SK-N-SH (cell line): ENCODE measurements at regions not wholly inside any gene's neighbourhood (a gene's known extent, or its start where the extent isn't known, plus 50 kb on each side); places are given as distances from the start of the nearest gene placed in this dataset.
"Not testable (repeated sequence)": the region's sequence is repeated elsewhere in the genome, so short reads cannot be mapped to it uniquely, and the experiment has no call there.

Experiments used
- CTCF ChIA-PET: fragments of 300-600, 350-600 bp; formaldehyde crosslinking; extraction: SDS; loops from one replicate; lab custom pipeline; 2021; lab: Yijun Ruan, JAX
- POLR2A ChIA-PET: fragments of 350-600 bp; sonication (Branson Sonifier 250); formaldehyde crosslinking; extraction: SDS; loops from one replicate; lab custom pipeline; 2020; ENCODE audit warnings: antibody characterized with exemption, inconsistent platforms; lab: Yijun Ruan, JAX
- DNase-seq: peaks from one replicate; pipeline ENCODE4 v3.0.0; 2012
- H2AFZ ChIP-seq: fragments of 200-600 bp; sonication (generic); 2 replicates; pipeline ENCODE4 v1.8.1; 2016; ENCODE audit warnings: antibody characterized with exemption, mild to moderate bottlenecking, low read depth
- H3F3A ChIP-seq: fragments of 200-600 bp; sonication (generic); replicated peaks from 2 replicates; pipeline ENCODE3; 2016; ENCODE audit warnings: antibody characterized with exemption, mild to moderate bottlenecking; ENCODE audit not compliant: insufficient read depth
- H3K27ac ChIP-seq, 2 experiments: fragments of 200-500 bp in 1 of 2; fragments of 200-600 bp in 1 of 2; sonication (Bioruptor generic) in 1 of 2; sonication (generic), shearing (Covaris generic) in 1 of 2; 2 replicates each; pipeline versions ENCODE4 v1.5.1 to v1.6.1; 2014 to 2016; ENCODE audit warnings: low read depth in 2 of 2, inconsistent platforms in 1 of 2, low read length in 1 of 2, mild to moderate bottlenecking in 1 of 2, mixed read lengths in 1 of 2
- H3K27me3 ChIP-seq: fragments of 200-600 bp; sonication (generic), shearing (Covaris generic); 2 replicates; pipeline ENCODE4 v1.6.1; 2016; ENCODE audit warnings: mixed run types; ENCODE audit not compliant: insufficient read depth
- H3K36me3 ChIP-seq, 2 experiments: fragments of 200-500 bp in 1 of 2; fragments of 200-600 bp in 1 of 2; sonication (Bioruptor generic) in 1 of 2; sonication (generic) in 1 of 2; replicated peaks in 1 of 2; 2 replicates each; pipeline versions ENCODE3 to v1.5.1; 2014 to 2016; ENCODE audit warnings: low read length in 1 of 2, mild to moderate bottlenecking in 1 of 2; ENCODE audit not compliant: insufficient read depth in 2 of 2, control insufficient read depth in 1 of 2
- H3K4me1 ChIP-seq, 2 experiments: fragments of 200-500 bp in 1 of 2; fragments of 200-600 bp in 1 of 2; sonication (Bioruptor generic) in 1 of 2; sonication (generic), shearing (Covaris generic) in 1 of 2; 2 replicates each; pipeline versions ENCODE4 v1.5.1 to v1.6.1; 2014 to 2016; ENCODE audit warnings: low read depth in 1 of 2, low read length in 1 of 2, mixed run types in 1 of 2; ENCODE audit not compliant: insufficient read depth in 2 of 2, control insufficient read depth in 1 of 2
- H3K4me2 ChIP-seq: fragments of 200-600 bp; sonication (generic), shearing (Covaris generic); 2 replicates; pipeline ENCODE4 v1.6.1; 2017; ENCODE audit warnings: mixed run types
- H3K4me3 ChIP-seq, 2 experiments: fragments of 200-500 bp in 1 of 2; fragments of 200-600 bp in 1 of 2; sonication (Bioruptor generic) in 1 of 2; sonication (generic), shearing (Covaris generic) in 1 of 2; 2 replicates each; pipeline versions ENCODE4 v1.5.1 to v1.8.1; 2014 to 2016; ENCODE audit warnings: low read depth in 2 of 2, inconsistent platforms in 1 of 2, low read length in 1 of 2, mild to moderate bottlenecking in 1 of 2, mixed read lengths in 1 of 2, moderate library complexity in 1 of 2
- H3K79me2 ChIP-seq: fragments of 200-600 bp; sonication (generic); 2 replicates; pipeline ENCODE4 v1.8.1; 2017; ENCODE audit warnings: mild to moderate bottlenecking; ENCODE audit not compliant: insufficient read depth
- H3K9ac ChIP-seq: fragments of 200-600 bp; sonication (generic); 2 replicates; pipeline ENCODE4 v1.6.1; 2017; ENCODE audit warnings: mixed run types
- H3K9me2 ChIP-seq: fragments of 200-600 bp; sonication (generic); 2 replicates; pipeline ENCODE4 v1.6.1; 2017; ENCODE audit warnings: mixed run types
- H3K9me3 ChIP-seq: fragments of 200-600 bp; sonication (generic); 2 replicates; pipeline ENCODE4 v1.6.1; 2017; ENCODE audit warnings: mixed run types, mild to moderate bottlenecking, moderate library complexity
- H4K20me1 ChIP-seq: fragments of 200-600 bp; sonication (generic); 2 replicates; pipeline ENCODE4 v1.6.1; 2017; ENCODE audit warnings: mild to moderate bottlenecking, mixed run types; ENCODE audit not compliant: insufficient read depth
- FOXJ3 ChIP-seq: sonication (generic); formaldehyde crosslinking; IDR thresholded peaks from 2 replicates; pipeline ENCODE4 v1.5.1; 2020; ENCODE audit warnings: mild to moderate bottlenecking, missing genetic modification reagents
- GABPA ChIP-seq: IDR thresholded peaks from 2 replicates; pipeline ENCODE4 v1.4.0; 2012; ENCODE audit warnings: low read depth, mild to moderate bottlenecking
- RCOR1 ChIP-seq: fragments of 150-350 bp; IDR thresholded peaks from 2 replicates; pipeline ENCODE4 v1.6.1; 2017; ENCODE audit warnings: antibody characterized with exemption, low read length
- TEAD4 ChIP-seq: IDR thresholded peaks from 2 replicates; pipeline ENCODE4 v1.4.0; 2012; ENCODE audit warnings: mild to moderate bottlenecking, borderline replicate concordance; ENCODE audit not compliant: insufficient read depth
- WGBS: methylation state at CpG from one replicate; pipeline ENCODE4 v1.1.6; 2017; ENCODE audit warnings: low lambda C conversion rate; 5-methylcytosine and 5-hydroxymethylcytosine counted together
- TF ChIP-seq, protein P1 (sequence below): IDR thresholded peaks from 2 replicates; pipeline ENCODE4 v1.4.0; 2012; ENCODE audit warnings: low read depth
- TF ChIP-seq, protein P2 (sequence below): fragments of 150-350 bp; IDR thresholded peaks from 2 replicates; pipeline ENCODE4 v1.6.1; 2017; ENCODE audit warnings: antibody characterized with exemption, low read length, low read depth, borderline replicate concordance
- TF ChIP-seq, protein P3 (sequence below): fragments of 150-350 bp; IDR thresholded peaks from 2 replicates; pipeline ENCODE4 v1.6.1; 2016; ENCODE audit warnings: mild to moderate bottlenecking, low read depth, low read length
- TF ChIP-seq, protein P4 (sequence below): IDR thresholded peaks from 2 replicates; pipeline ENCODE4 v1.4.0; 2012; ENCODE audit warnings: low read depth, borderline replicate concordance

DNA sequence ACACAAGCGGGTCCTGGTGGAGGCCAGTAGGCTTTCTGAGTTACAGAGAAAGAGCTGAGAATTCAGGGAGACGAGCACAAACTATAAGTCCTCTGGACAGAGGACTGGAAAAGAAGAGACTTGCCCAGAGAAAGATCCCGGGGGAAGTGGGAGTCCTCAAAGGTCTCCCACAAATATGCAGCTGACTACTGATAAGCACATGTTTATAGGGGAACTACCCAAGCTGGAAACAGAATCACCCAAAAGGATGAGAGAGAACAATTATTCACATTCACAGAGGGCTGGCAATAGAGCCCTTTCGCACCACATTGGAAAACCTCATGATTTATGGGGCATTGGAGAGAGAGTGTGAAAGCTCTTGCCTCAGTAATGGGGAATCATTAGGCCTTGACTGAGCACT, 337.6 kb downstream of the IRS1 start:
- Histone ChIP-seq H3K4me1 (no peaks in the 10 kb centered on the region), H3K9me3 (no peaks in the 10 kb centered on the region), H3K9me2 (no peaks in the 10 kb centered on the region), H3K36me3 (no peaks in the 10 kb centered on the region), H3K79me2 (no peaks in the 10 kb centered on the region), H3K27me3 (no peaks in the 10 kb centered on the region), H3F3A (peaks cover 5% of the 10 kb centered on the region), H3K4me3 (no peak overlapping the region), H3K9ac (no peak overlapping the region), H3K4me2 (no peak overlapping the region), H4K20me1 (no peaks in the 10 kb centered on the region), H2AFZ (no peak overlapping the region), H3K27ac (no peak overlapping the region)
- TF ChIP-seq, protein P1, sequence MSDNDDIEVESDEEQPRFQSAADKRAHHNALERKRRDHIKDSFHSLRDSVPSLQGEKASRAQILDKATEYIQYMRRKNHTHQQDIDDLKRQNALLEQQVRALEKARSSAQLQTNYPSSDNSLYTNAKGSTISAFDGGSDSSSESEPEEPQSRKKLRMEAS, result no peak
- TF ChIP-seq RCOR1, result no peak
- TF ChIP-seq, protein P2, sequence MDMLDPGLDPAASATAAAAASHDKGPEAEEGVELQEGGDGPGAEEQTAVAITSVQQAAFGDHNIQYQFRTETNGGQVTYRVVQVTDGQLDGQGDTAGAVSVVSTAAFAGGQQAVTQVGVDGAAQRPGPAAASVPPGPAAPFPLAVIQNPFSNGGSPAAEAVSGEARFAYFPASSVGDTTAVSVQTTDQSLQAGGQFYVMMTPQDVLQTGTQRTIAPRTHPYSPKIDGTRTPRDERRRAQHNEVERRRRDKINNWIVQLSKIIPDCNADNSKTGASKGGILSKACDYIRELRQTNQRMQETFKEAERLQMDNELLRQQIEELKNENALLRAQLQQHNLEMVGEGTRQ, result no peak
- TF ChIP-seq TEAD4, result no peak
- TF ChIP-seq, protein P3, sequence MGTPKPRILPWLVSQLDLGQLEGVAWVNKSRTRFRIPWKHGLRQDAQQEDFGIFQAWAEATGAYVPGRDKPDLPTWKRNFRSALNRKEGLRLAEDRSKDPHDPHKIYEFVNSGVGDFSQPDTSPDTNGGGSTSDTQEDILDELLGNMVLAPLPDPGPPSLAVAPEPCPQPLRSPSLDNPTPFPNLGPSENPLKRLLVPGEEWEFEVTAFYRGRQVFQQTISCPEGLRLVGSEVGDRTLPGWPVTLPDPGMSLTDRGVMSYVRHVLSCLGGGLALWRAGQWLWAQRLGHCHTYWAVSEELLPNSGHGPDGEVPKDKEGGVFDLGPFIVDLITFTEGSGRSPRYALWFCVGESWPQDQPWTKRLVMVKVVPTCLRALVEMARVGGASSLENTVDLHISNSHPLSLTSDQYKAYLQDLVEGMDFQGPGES, result no peak
- TF ChIP-seq, protein P4, sequence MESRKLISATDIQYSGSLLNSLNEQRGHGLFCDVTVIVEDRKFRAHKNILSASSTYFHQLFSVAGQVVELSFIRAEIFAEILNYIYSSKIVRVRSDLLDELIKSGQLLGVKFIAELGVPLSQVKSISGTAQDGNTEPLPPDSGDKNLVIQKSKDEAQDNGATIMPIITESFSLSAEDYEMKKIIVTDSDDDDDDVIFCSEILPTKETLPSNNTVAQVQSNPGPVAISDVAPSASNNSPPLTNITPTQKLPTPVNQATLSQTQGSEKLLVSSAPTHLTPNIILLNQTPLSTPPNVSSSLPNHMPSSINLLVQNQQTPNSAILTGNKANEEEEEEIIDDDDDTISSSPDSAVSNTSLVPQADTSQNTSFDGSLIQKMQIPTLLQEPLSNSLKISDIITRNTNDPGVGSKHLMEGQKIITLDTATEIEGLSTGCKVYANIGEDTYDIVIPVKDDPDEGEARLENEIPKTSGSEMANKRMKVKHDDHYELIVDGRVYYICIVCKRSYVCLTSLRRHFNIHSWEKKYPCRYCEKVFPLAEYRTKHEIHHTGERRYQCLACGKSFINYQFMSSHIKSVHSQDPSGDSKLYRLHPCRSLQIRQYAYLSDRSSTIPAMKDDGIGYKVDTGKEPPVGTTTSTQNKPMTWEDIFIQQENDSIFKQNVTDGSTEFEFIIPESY, result no peak
- TF ChIP-seq GABPA, result no peak
- TF ChIP-seq FOXJ3 (CRISPR knock-in tag), result no peak
- DNase-seq, result no peak
- 41% methylated on average over 4 of the region's 4 CpGs for WGBS
- POLR2A ChIA-PET, result no interaction called here
- CTCF ChIA-PET, result interaction anchor here (1.6 kb wide), 1 partner anchor 12 kb away, joined by 3 read pairs; no protein-coding TSS in a partner anchor

DNA sequence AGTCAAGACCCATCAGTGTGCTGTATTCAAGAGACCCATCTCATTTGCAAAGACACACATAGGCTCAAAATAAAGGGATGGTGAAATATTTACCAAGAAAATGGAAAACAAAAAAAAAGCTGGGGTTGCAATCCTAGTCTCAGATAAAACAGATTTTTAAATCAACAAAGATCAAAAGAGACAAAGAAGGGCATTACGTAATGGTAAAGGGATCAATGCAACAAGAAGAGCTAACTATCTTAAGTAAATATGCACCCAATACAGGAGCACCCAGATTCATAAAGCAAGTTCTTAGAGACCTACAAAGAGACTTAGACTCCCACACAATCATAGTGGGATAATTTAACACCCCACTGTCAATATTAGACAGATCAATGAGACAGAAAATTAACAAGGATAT, 343.5 kb downstream of the IRS1 start:
- H3K4me1 ChIP-seq, H2AFZ ChIP-seq, POLR2A ChIA-PET, H3K27ac ChIP-seq, CTCF ChIA-PET, H3K4me2 ChIP-seq, H3K9ac ChIP-seq, H3K79me2 ChIP-seq, H3K4me3 ChIP-seq, DNase-seq, H4K20me1 ChIP-seq, H3K9me2 ChIP-seq, H3K27me3 ChIP-seq, H3F3A ChIP-seq, H3K36me3 ChIP-seq: not testable (repeated sequence)
- WGBS, result 63% methylated on average over 1 of the region's 1 CpG
- peaks cover 12% of the 10 kb centered on the region for H3K9me3 ChIP-seq
